ENCODE measurements at regions not wholly inside any gene's neighbourhood (a gene's known extent, or its start where the extent isn't known, plus 50 kb on each side); places are given as distances from the start of the nearest gene placed in this dataset.

GRCh38 chr14:104461676-104462449, 117.7 kb upstream of the C14orf180 start:
- TF ChIP-seq CTCF (IDR thresholded peaks at IDR 0.05; ENCODE audit: low read depth, low read length, missing control alignments) = no peak
- H3K4me3 ChIP-seq (replicated peaks; ENCODE audit: low read depth, low read length) = no peak overlapping the region
- no peak for DNase-seq (ENCODE audit: extremely low read depth, low read depth)

- TF ChIP-seq CTCF (IDR thresholded peaks at IDR 0.05; ENCODE audit: low read depth, low read length, missing control alignments) = no peak
- DNase-seq (ENCODE audit: extremely low read depth, low read depth) = no peak
- no peak overlapping the region for H3K4me3 ChIP-seq (replicated peaks; ENCODE audit: low read depth, low read length)
Measured at GRCh38 chr14:104462651-104463630, 116.6 kb upstream of the C14orf180 start.

- no peak for DNase-seq (ENCODE audit: extremely low read depth, low read depth)
- no peak overlapping the region for H3K4me3 ChIP-seq (replicated peaks; ENCODE audit: low read depth, low read length)
- TF ChIP-seq CTCF (IDR thresholded peaks at IDR 0.05; ENCODE audit: low read depth, low read length, missing control alignments) = no peak
Measured at GRCh38 chr14:104464907-104465306, 114.7 kb upstream of the C14orf180 start.

- TF ChIP-seq CTCF (IDR thresholded peaks at IDR 0.05; ENCODE audit: low read depth, low read length, missing control alignments) = no peak
- no peak for DNase-seq (ENCODE audit: extremely low read depth, low read depth)
- no peak overlapping the region for H3K4me3 ChIP-seq (replicated peaks; ENCODE audit: low read depth, low read length)
Measured at GRCh38 chr14:104465482-104466390, 113.8 kb upstream of the C14orf180 start.

- DNase-seq (ENCODE audit: extremely low read depth, low read depth) = no peak
- no peak overlapping the region for H3K4me3 ChIP-seq (replicated peaks; ENCODE audit: low read depth, low read length)
- no peak for TF ChIP-seq CTCF (IDR thresholded peaks at IDR 0.05; ENCODE audit: low read depth, low read length, missing control alignments)
Measured at GRCh38 chr14:104467236-104467635, 112.3 kb upstream of the C14orf180 start.

GRCh38 chr14:104467641-104468040, 111.9 kb upstream of the C14orf180 start:
- TF ChIP-seq CTCF (IDR thresholded peaks at IDR 0.05; ENCODE audit: low read depth, low read length, missing control alignments) = no peak
- no peak overlapping the region for H3K4me3 ChIP-seq (replicated peaks; ENCODE audit: low read depth, low read length)

More at GRCh38 chr14:104467641-104468040, 111.9 kb upstream of the C14orf180 start:
- DNase-seq (ENCODE audit: extremely low read depth, low read depth) = no peak
